Epithelial cell of esophagus (primary cell): ENCODE measurements at regions not wholly inside any gene's neighbourhood (a gene's known extent, or its start where the extent isn't known, plus 50 kb on each side); places are given as distances from the start of the nearest gene placed in this dataset.

Experiments used
- DNase-seq: peaks from one replicate; pipeline ENCODE4 v3.0.0; 2010; ENCODE audit warnings: low read depth
- H3K4me3 ChIP-seq: 2 replicates; pipeline ENCODE4 v1.5.1; 2011; ENCODE audit warnings: mild to moderate bottlenecking, low read length, control low read depth
- CTCF ChIP-seq: IDR thresholded peaks from 2 replicates; pipeline ENCODE4 v1.5.1; 2011; ENCODE audit warnings: low read depth, mild to moderate bottlenecking, low read length, control low read depth, inconsistent platforms; ENCODE audit not compliant: insufficient read depth; ENCODE audit errors: missing control alignments

- no peak overlapping the region for H3K4me3 ChIP-seq
- DNase-seq, result no peak
- no peak for TF ChIP-seq CTCF
Measured at GRCh38 chr4:36990128-36990872, 254.2 kb upstream of the NWD2 start.

GRCh38 chr4:36997727-36998126, 246.8 kb upstream of the NWD2 start:
- no peak for TF ChIP-seq CTCF
- DNase-seq, result peak; percentile 5
- H3K4me3 ChIP-seq, result no peak overlapping the region

- DNase-seq, result no peak
- H3K4me3 ChIP-seq, result no peak overlapping the region
- no peak for TF ChIP-seq CTCF
Measured at GRCh38 chr4:37000281-37000680, 244.3 kb upstream of the NWD2 start.

- H3K4me3 ChIP-seq, result no peak overlapping the region
- no peak for DNase-seq
- no peak for TF ChIP-seq CTCF
Measured at GRCh38 chr4:37001688-37002436, 242.7 kb upstream of the NWD2 start.

DNA sequence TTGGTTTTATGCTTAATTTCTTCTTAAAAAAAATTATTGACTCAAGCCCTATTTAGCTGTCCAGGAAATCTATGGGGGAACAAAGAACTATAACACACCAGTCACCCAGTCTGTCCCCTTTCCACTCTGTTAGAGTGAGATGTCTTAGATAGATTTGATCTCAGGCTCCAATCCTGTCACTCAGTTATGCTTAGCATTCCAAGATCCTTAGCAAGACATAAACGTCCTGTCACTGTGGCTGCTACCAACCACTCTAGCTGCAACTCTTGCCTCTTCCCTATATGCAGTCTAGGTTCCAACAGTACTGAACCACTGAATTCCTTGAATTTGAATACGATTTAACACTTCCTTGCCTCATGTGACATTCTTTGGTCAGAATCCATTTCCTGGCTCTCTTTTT, 241.9 kb upstream of the NWD2 start:
- H3K4me3 ChIP-seq, result no peak overlapping the region
- no peak for DNase-seq
- TF ChIP-seq CTCF, result no peak

DNA sequence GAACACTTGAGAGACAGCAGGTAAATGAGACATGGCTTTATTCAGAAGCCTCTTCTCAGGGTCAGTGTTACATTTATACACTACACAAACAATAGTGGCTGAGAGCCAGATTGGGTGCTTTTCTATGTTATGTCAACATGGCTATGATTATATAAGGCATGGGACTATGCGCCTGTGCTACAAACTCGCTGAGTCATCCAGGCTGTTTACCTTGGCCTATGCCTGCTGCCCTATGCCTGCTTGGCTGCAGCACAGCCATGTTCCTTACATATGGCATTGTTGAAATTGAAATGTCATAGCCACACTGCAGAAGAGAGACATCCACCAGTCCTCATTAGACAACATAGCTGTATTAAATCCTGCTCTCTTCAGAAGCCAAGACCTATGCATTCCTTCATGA, 236.3 kb upstream of the NWD2 start:
- DNase-seq, result peak; percentile 79
- TF ChIP-seq CTCF, result no peak
- H3K4me3 ChIP-seq, result no peak overlapping the region
